ENCODE measurements at regions not wholly inside any gene's neighbourhood (a gene's known extent, or its start where the extent isn't known, plus 50 kb on each side); places are given as distances from the start of the nearest gene placed in this dataset.

- no peak for DNase-seq (ENCODE audit: low read depth in 2 of 2)
Observed at GRCh38 chr2:43055086-43055912, 171.1 kb downstream of the ZFP36L2 start.

- no peak for DNase-seq (ENCODE audit: low read depth in 2 of 2)
Observed at GRCh38 chr2:43054367-43054766, 172.0 kb downstream of the ZFP36L2 start.

GRCh38 chr2:43052944-43053306, 173.5 kb downstream of the ZFP36L2 start:
- no peak for DNase-seq (ENCODE audit: low read depth in 2 of 2)

- no peak for DNase-seq (ENCODE audit: low read depth in 2 of 2)
Observed at GRCh38 chr2:43052204-43052943, 174.0 kb downstream of the ZFP36L2 start.

- DNase-seq (ENCODE audit: low read depth in 2 of 2) = peak in 1 of 2 donors; percentile 15
Observed at GRCh38 chr2:43051338-43051737, 175.1 kb downstream of the ZFP36L2 start.

- no peak for DNase-seq (ENCODE audit: low read depth in 2 of 2)
Observed at GRCh38 chr2:43050866-43051265, 175.5 kb downstream of the ZFP36L2 start.

- no peak for DNase-seq (ENCODE audit: low read depth in 2 of 2)
Observed at GRCh38 chr2:43049836-43050801, 176.3 kb downstream of the ZFP36L2 start.

GRCh38 chr2:43047187-43047780, 179.1 kb downstream of the ZFP36L2 start:
- no peak for DNase-seq (ENCODE audit: low read depth in 2 of 2)

GRCh38 chr2:43045866-43046265, 180.5 kb downstream of the ZFP36L2 start:
- DNase-seq (ENCODE audit: low read depth in 2 of 2) = no peak

- DNase-seq (ENCODE audit: low read depth in 2 of 2) = no peak
Observed at GRCh38 chr2:43044093-43044681, 182.2 kb downstream of the ZFP36L2 start.

GRCh38 chr2:43043553-43043870, 182.9 kb downstream of the ZFP36L2 start:
- no peak for DNase-seq (ENCODE audit: low read depth in 2 of 2)

GRCh38 chr2:43041661-43042360, 184.6 kb downstream of the ZFP36L2 start:
- DNase-seq (ENCODE audit: low read depth in 2 of 2) = no peak

GRCh38 chr2:43041173-43041591, 185.2 kb downstream of the ZFP36L2 start:
- no peak for DNase-seq (ENCODE audit: low read depth in 2 of 2)

- no peak for DNase-seq (ENCODE audit: low read depth in 2 of 2)
Observed at GRCh38 chr2:43040084-43040854, 186.1 kb downstream of the ZFP36L2 start.

- no peak for DNase-seq (ENCODE audit: low read depth in 2 of 2)
Observed at GRCh38 chr2:43039376-43040080, 186.9 kb downstream of the ZFP36L2 start.

GRCh38 chr2:43038696-43039094, 187.7 kb downstream of the ZFP36L2 start:
- no peak for DNase-seq (ENCODE audit: low read depth in 2 of 2)

GRCh38 chr2:43038034-43038695, 188.2 kb downstream of the ZFP36L2 start:
- DNase-seq (ENCODE audit: low read depth in 2 of 2) = no peak

- no peak for DNase-seq (ENCODE audit: low read depth in 2 of 2)
Observed at GRCh38 chr2:43035922-43036321, 190.5 kb downstream of the ZFP36L2 start.

- no peak for DNase-seq (ENCODE audit: low read depth in 2 of 2)
Observed at GRCh38 chr2:43034921-43035320, 191.5 kb downstream of the ZFP36L2 start.

Data from stimulated activated CD8-positive, alpha-beta memory T cell treated with anti-CD3 and anti-CD28 coated beads, Interleukin-15, amount 100 ng/mL, for 48 hours (primary cell).